ENCODE measurements at regions not wholly inside any gene's neighbourhood (a gene's known extent, or its start where the extent isn't known, plus 50 kb on each side); places are given as distances from the start of the nearest gene placed in this dataset.

DNA sequence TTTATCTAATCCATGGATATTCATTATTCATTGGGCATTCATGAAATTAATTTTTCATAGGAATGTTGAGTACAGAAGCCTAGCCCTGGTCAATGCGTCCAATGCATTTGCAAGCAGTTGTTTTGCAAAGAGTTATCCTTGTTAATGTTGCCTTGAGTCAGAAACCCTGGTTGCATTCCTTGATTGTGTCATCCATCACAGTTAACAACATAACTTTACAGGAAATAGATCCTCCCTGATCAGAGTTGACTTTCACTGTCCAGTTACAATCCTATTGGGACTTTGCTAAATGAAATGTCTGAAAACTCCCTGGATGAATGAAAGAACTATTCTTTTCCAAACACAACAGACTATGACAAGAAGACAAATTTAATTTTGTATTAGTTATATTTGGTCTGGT is 924.3 kb upstream of the SLIT2 start:
- WGBS, 5 donors = 86 to 94% (median 90%) methylated on average over 1 of the region's 1 CpG
- TF ChIP-seq POLR2AphosphoS5 (IDR thresholded peaks at IDR 0.05) = no peak
- no peak for TF ChIP-seq EP300 (IDR thresholded peaks at IDR 0.05)
- Histone ChIP-seq H3K36me3 (no peaks in the 10 kb centered on the region), H3K27me3 (no peaks in the 10 kb centered on the region), H3K9me3 (no peaks in the 10 kb centered on the region), H3K4me1 (no peaks in the 10 kb centered on the region), H3K27ac (no peak overlapping the region), H3K4me3 (no peak overlapping the region)
- intact Hi-C loops (cut with DNase I; ENCODE audit: low total_unique reads) = no loop called here
- no peak for DNase-seq

DNA sequence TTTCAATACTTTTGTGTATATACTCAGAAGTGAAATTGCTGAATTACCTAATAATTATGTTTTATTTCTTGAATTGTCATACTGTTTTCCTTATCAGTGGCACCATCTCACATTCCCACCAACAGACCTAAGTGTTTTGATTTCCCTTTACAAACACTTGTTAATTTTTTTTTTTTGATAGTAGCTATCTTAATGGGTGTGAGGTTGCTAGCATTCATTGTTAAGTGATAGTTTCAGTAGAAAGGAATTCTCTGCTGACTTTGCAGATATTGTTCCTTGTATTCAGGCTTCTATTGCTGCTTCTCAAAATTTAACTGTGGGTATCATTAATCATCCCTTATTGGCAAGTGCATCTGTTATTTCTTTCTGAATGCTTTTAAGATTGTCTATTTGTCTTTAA is 927.5 kb upstream of the SLIT2 start:
- TF ChIP-seq EP300 (IDR thresholded peaks at IDR 0.05) (no peak), POLR2AphosphoS5 (IDR thresholded peaks at IDR 0.05) (no peak), POLR2A (IDR thresholded peaks at IDR 0.05) (no peak)
- TF ChIP-seq, protein P1, sequence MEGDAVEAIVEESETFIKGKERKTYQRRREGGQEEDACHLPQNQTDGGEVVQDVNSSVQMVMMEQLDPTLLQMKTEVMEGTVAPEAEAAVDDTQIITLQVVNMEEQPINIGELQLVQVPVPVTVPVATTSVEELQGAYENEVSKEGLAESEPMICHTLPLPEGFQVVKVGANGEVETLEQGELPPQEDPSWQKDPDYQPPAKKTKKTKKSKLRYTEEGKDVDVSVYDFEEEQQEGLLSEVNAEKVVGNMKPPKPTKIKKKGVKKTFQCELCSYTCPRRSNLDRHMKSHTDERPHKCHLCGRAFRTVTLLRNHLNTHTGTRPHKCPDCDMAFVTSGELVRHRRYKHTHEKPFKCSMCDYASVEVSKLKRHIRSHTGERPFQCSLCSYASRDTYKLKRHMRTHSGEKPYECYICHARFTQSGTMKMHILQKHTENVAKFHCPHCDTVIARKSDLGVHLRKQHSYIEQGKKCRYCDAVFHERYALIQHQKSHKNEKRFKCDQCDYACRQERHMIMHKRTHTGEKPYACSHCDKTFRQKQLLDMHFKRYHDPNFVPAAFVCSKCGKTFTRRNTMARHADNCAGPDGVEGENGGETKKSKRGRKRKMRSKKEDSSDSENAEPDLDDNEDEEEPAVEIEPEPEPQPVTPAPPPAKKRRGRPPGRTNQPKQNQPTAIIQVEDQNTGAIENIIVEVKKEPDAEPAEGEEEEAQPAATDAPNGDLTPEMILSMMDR (IDR thresholded peaks at IDR 0.05) = no peak
- Histone ChIP-seq H3K9me3 (no peaks in the 10 kb centered on the region), H3K4me3 (no peak overlapping the region), H3K36me3 (no peaks in the 10 kb centered on the region), H3K4me1 (no peaks in the 10 kb centered on the region), H3K27me3 (no peaks in the 10 kb centered on the region), H3K27ac (no peak overlapping the region)
- DNase-seq = no peak
- intact Hi-C loops (cut with DNase I; ENCODE audit: low total_unique reads) = no loop called here

DNA sequence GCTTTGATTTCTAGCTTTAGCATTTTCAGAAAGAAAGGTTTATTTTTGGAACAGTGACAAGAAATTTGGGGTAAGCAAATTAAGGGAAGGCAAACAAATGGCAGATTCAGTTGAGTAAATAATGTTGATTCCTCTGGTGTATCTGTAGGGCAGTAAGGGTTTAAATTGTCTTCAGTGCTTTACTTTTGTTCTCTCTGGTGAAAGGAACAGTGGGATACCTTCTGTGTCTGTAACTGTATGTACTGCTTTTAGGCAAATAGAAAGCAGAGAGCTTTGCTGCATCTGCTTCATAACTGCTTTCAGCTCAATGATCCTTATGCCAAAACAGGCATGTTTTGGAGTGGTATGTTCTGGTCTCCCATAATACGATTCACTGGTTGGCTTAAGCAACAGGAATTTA is 932.1 kb upstream of the SLIT2 start:
- H3K4me3 ChIP-seq = no peak overlapping the region
- H3K9me3 ChIP-seq = no peaks in the 10 kb centered on the region
- H3K36me3 ChIP-seq = no peaks in the 10 kb centered on the region
- no peak for DNase-seq
- no peak for TF ChIP-seq POLR2AphosphoS5 (IDR thresholded peaks at IDR 0.05)
- no peak for TF ChIP-seq POLR2A (IDR thresholded peaks at IDR 0.05)
- TF ChIP-seq, protein P1 (IDR thresholded peaks at IDR 0.05) = no peak
- TF ChIP-seq EP300 (IDR thresholded peaks at IDR 0.05) = no peak
- H3K27ac ChIP-seq = no peak overlapping the region
- WGBS, 5 donors = 60 to 70% (median 64%) methylated on average over 1 of the region's 1 CpG
- intact Hi-C loops (cut with DNase I; ENCODE audit: low total_unique reads) = no loop called here
- no peaks in the 10 kb centered on the region for H3K4me1 ChIP-seq
- H3K27me3 ChIP-seq = no peaks in the 10 kb centered on the region

DNA sequence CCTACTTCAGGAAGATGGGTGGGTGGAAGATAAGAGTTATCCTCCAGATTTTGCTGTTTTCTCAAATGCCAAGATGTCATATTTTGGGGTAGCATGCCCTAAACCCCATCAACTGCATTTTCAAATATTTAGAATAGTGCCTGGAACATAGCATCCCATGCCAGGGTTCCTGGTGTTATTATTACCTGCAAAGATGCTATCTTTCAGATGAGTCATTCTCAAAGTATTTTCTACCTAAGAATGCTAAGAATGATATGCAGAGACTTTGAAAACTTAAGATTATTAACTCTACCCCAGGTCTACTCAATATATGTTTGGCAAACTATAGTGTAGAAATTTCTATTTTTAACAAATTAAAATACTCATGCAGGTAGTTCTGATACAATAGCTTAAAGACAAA is 934.3 kb upstream of the SLIT2 start:
- DNase-seq = no peak
- Histone ChIP-seq H3K4me1 (no peaks in the 10 kb centered on the region), H3K9me3 (no peaks in the 10 kb centered on the region), H3K27ac (no peak overlapping the region), H3K27me3 (no peaks in the 10 kb centered on the region), H3K36me3 (no peaks in the 10 kb centered on the region), H3K4me3 (no peak overlapping the region)
- intact Hi-C loops (cut with DNase I; ENCODE audit: low total_unique reads) = no loop called here
- TF ChIP-seq POLR2AphosphoS5 (IDR thresholded peaks at IDR 0.05) (no peak), EP300 (IDR thresholded peaks at IDR 0.05) (no peak), POLR2A (IDR thresholded peaks at IDR 0.05) (no peak)
- TF ChIP-seq, protein P1 (IDR thresholded peaks at IDR 0.05) = no peak

DNA sequence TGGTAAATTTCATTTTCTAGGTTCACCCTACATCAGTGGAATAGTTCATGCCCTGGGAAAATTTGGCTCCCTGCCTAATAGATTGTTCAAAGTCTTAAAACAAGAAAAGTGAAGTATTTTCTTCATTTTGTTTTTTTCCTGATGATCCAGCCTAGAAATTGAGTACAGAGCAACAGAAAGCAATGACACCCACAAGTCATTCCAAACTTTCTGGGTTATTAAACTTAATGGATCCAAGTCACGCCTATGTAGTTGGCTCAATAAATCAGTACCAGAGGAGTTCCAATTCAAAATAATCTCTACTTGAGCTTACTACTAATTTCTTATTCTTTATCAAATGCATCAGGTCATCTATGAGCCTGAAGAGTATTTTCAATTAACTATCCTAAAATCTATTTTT is 937.6 kb upstream of the SLIT2 start:
- intact Hi-C loops (cut with DNase I; ENCODE audit: low total_unique reads) = no loop called here
- H3K27ac ChIP-seq = no peak overlapping the region
- H3K36me3 ChIP-seq = no peaks in the 10 kb centered on the region
- no peaks in the 10 kb centered on the region for H3K27me3 ChIP-seq
- H3K4me3 ChIP-seq = no peak overlapping the region
- H3K9me3 ChIP-seq = no peaks in the 10 kb centered on the region
- no peaks in the 10 kb centered on the region for H3K4me1 ChIP-seq
- TF ChIP-seq POLR2A (IDR thresholded peaks at IDR 0.05) = no peak
- no peak for TF ChIP-seq EP300 (IDR thresholded peaks at IDR 0.05)
- TF ChIP-seq, protein P1 (IDR thresholded peaks at IDR 0.05) = no peak
- no peak for TF ChIP-seq POLR2AphosphoS5 (IDR thresholded peaks at IDR 0.05)
- 70 to 85% (median 80%) methylated on average over 1 of the region's 1 CpG for WGBS, 5 donors
- DNase-seq = no peak
